GM19468 (cell line): ENCODE measurements at regions not wholly inside any gene's neighbourhood (a gene's known extent, or its start where the extent isn't known, plus 50 kb on each side); places are given as distances from the start of the nearest gene placed in this dataset.
"Not testable (repeated sequence)": the region's sequence is repeated elsewhere in the genome, so short reads cannot be mapped to it uniquely, and the experiment has no call there.

Experiments used
- ATAC-seq: cut with Tn5 transposase; IDR thresholded peaks from one replicate; pipeline ENCODE4 v1.9.1; 2021; ENCODE audit warnings: mild to moderate bottlenecking, moderate library complexity, moderate number of reproducible peaks; ENCODE audit not compliant: unreplicated experiment; ENCODE audit errors: extremely low read depth

GRCh38 chr7:98770085-98770484, 99.7 kb downstream of the TMEM130 start:
- not testable (repeated sequence) for ATAC-seq

GRCh38 chr7:98771519-98771918, 98.3 kb downstream of the TMEM130 start:
- ATAC-seq: no peak

GRCh38 chr7:98771941-98772603, 97.7 kb downstream of the TMEM130 start:
- ATAC-seq: no peak

GRCh38 chr7:98774884-98775283, 94.9 kb downstream of the TMEM130 start:
- ATAC-seq: no peak

- ATAC-seq: no peak
Observed at GRCh38 chr7:98777051-98777450, 92.8 kb downstream of the TMEM130 start.

- ATAC-seq: no peak
Observed at GRCh38 chr7:98778421-98778820, 91.4 kb downstream of the TMEM130 start.

- ATAC-seq: no peak
Observed at GRCh38 chr7:98779800-98780587, 89.8 kb downstream of the TMEM130 start.

GRCh38 chr7:98784216-98784785, 85.5 kb downstream of the TMEM130 start:
- ATAC-seq: no peak

- ATAC-seq: no peak
Observed at GRCh38 chr7:98785929-98786571, 83.8 kb downstream of the TMEM130 start.

- no peak for ATAC-seq
Observed at GRCh38 chr7:98788966-98789365, 80.8 kb downstream of the TMEM130 start.

GRCh38 chr7:98794453-98794852, 75.4 kb downstream of the TMEM130 start:
- not testable (repeated sequence) for ATAC-seq

- ATAC-seq: peak; percentile 71
Observed at GRCh38 chr7:98795741-98796493, 73.9 kb downstream of the TMEM130 start.
